ENCODE measurements at regions not wholly inside any gene's neighbourhood (a gene's known extent, or its start where the extent isn't known, plus 50 kb on each side); places are given as distances from the start of the nearest gene placed in this dataset.

DNA sequence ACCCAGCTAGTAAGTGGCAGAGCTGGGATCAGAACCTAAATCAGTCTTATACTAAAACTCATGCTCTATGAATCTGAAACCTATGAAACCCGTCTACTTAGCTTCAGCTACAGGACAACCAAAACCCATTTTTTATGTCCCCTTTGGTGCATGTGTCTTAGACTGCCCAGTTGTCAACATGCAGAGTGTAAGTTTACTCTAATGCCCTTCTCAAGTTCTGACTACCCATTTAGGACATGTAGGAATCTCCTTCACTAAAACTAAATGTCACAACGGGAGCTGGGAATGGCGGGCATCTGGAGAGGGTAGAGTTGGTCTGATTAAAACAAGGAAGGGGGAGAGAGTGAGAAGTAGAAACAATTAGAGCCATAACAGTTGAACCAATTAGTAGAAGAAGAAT, 167.9 kb upstream of the UBASH3B start:
- no peak overlapping the region for H3K4me2 ChIP-seq (ENCODE audit: insufficient read depth in 1 of 2, low read depth in 2 of 2, low read length in 2 of 2)
- H3K56ac ChIP-seq (replicated peaks; ENCODE audit: insufficient read length, low read depth, low read length): no peak overlapping the region
- no peak overlapping the region for H3K27ac ChIP-seq (ENCODE audit: low read depth, low read length)
- no peaks in the 10 kb centered on the region for H3K79me2 ChIP-seq (ENCODE audit: control insufficient read depth in 1 of 2, insufficient read depth in 2 of 2, low read length in 2 of 2)
- POLR2A ChIA-PET (ENCODE audit: partially characterized antibody): no interaction called here
- H3K23ac ChIP-seq (ENCODE audit: insufficient read length): no peak overlapping the region
- H2BK20ac ChIP-seq (ENCODE audit: low read length): no peak overlapping the region
- WGBS, 2 experiments (ENCODE audit: extremely low coverage in 1 of 2, insufficient coverage in 1 of 2, insufficient read length in 1 of 2, insufficient replicate concordance in 2 of 2, low coverage in 1 of 2, low lambda C conversion rate in 2 of 2, missing lambda C conversion rate in 1 of 2): 80% methylated on average over 3 of the region's 3 CpGs; no CpG with 5 or more reads in 1 of the 2 experiments
- H3K9ac ChIP-seq (replicated peaks in 1 of 4; ENCODE audit: extremely low read depth in 1 of 4, low read depth in 3 of 4, low read length in 3 of 4): no peak overlapping the region
- H3K4me3 ChIP-seq (ENCODE audit: extremely low read depth in 1 of 4, insufficient read depth in 2 of 4, low read depth in 3 of 4, low read length in 4 of 4): no peak overlapping the region
- H2BK120ac ChIP-seq (replicated peaks; ENCODE audit: low read depth, low read length): no peak overlapping the region
- no peak for TF ChIP-seq SUZ12 (IDR thresholded peaks at IDR 0.05; ENCODE audit: low read length)
- TF ChIP-seq FOSL1 (IDR thresholded peaks at IDR 0.05; ENCODE audit: insufficient read depth, low read depth, low read length): no peak
- no peak for TF ChIP-seq CBX8 (IDR thresholded peaks at IDR 0.05; ENCODE audit: borderline replicate concordance, low read depth, low read length)
- TF ChIP-seq NRF1 (IDR thresholded peaks at IDR 0.05; ENCODE audit: low read depth, low read length): no peak
- TF ChIP-seq EGR1 (IDR thresholded peaks at IDR 0.05; ENCODE audit: borderline replicate concordance, low read depth, low read length): no peak
- no peak for TF ChIP-seq CTBP2 (IDR thresholded peaks at IDR 0.05; ENCODE audit: borderline replicate concordance, insufficient read depth, insufficient read length, low read length)
- no peak for TF ChIP-seq CHD1 (IDR thresholded peaks at IDR 0.05; ENCODE audit: low read depth, low read length)
- no peak for TF ChIP-seq SP4 (IDR thresholded peaks at IDR 0.05; ENCODE audit: low read length)
- no peak for TF ChIP-seq NANOG (IDR thresholded peaks at IDR 0.05; ENCODE audit: insufficient read depth, low read depth, low read length, poor library complexity, severe bottlenecking)
- TF ChIP-seq CBX5 (IDR thresholded peaks at IDR 0.05; ENCODE audit: low read depth, low read length): no peak
- no peak for TF ChIP-seq TBP (IDR thresholded peaks at IDR 0.05; ENCODE audit: low read depth, low read length)
- no peak for TF ChIP-seq POLR2A (IDR thresholded peaks at IDR 0.05; ENCODE audit: control extremely low read depth in 1 of 2, low read depth in 2 of 2, low read length in 2 of 2)
- no peak for TF ChIP-seq SP1 (IDR thresholded peaks at IDR 0.05; ENCODE audit: low read depth, low read length)
- no peak for TF ChIP-seq BCL11A (IDR thresholded peaks at IDR 0.05; ENCODE audit: low read depth in 2 of 2, low read length in 2 of 2)
- TF ChIP-seq RXRA (IDR thresholded peaks at IDR 0.05; ENCODE audit: insufficient read depth, low read depth, low read length): no peak
- no peak for TF ChIP-seq HDAC2 (IDR thresholded peaks at IDR 0.05; ENCODE audit: borderline replicate concordance in 1 of 2, low read depth in 2 of 2, low read length in 2 of 2)
- H2AK5ac ChIP-seq (ENCODE audit: low read depth, low read length): no peak overlapping the region
- H3K18ac ChIP-seq (ENCODE audit: extremely low read depth, low read length): no peak overlapping the region
- no peak overlapping the region for H4K5ac ChIP-seq (ENCODE audit: insufficient read length, low read depth, low read length)
- no peak for FAIRE-seq
- no peaks in the 10 kb centered on the region for H3K9me3 ChIP-seq (ENCODE audit: insufficient read depth in 2 of 2, low read depth in 1 of 2, low read length in 1 of 2)
- H2BK12ac ChIP-seq (ENCODE audit: low read depth, low read length): no peak overlapping the region
- no peak overlapping the region for H4K8ac ChIP-seq (ENCODE audit: extremely low read depth, insufficient read depth, low read length)
- DNase-seq (ENCODE audit: low read depth in 1 of 2, low spot score in 2 of 2): no peak
- no peaks in the 10 kb centered on the region for H3K79me1 ChIP-seq (ENCODE audit: low read depth, low read length)
- H3K36me3 ChIP-seq (ENCODE audit: control insufficient read depth in 2 of 4, insufficient read depth in 4 of 4, low read length in 3 of 4): no peaks in the 10 kb centered on the region
- CTCF ChIA-PET (ENCODE audit: partially characterized antibody): interaction anchor here (0.6 to 1.3 kb wide), 4 partner anchors 12 to 1450 kb away, joined by 3 read pairs; no protein-coding TSS in a partner anchor
- H4K20me1 ChIP-seq (replicated peaks in 1 of 2; ENCODE audit: control insufficient read depth in 1 of 2, insufficient read depth in 2 of 2, low read length in 2 of 2): no peaks in the 10 kb centered on the region
- peaks cover 0 to 3% (median 2%) of the 10 kb centered on the region in 4 experiments; a peak in 3 of 7 replicates for H3K4me1 ChIP-seq (replicated peaks in 1 of 4; ENCODE audit: control insufficient read depth in 3 of 4, insufficient read depth in 4 of 4, low read length in 3 of 4)
- no peak overlapping the region for H4K91ac ChIP-seq (replicated peaks; ENCODE audit: insufficient read length, low read length)
- H3K23me2 ChIP-seq (ENCODE audit: low read depth, low read length): no peaks in the 10 kb centered on the region
- no peak overlapping the region for H2BK5ac ChIP-seq (ENCODE audit: low read depth, low read length)
- H2AFZ ChIP-seq (ENCODE audit: low read length): no peak overlapping the region
- H3K27me3 ChIP-seq (replicated peaks in 1 of 4; ENCODE audit: control insufficient read depth in 3 of 4, extremely low read depth in 1 of 4, insufficient read depth in 3 of 4, low read length in 3 of 4): no peaks in the 10 kb centered on the region
- H2BK15ac ChIP-seq (ENCODE audit: low read length): no peak overlapping the region
- H3K4ac ChIP-seq (replicated peaks; ENCODE audit: insufficient read length, low read depth, low read length): no peak overlapping the region
- H3K14ac ChIP-seq (ENCODE audit: insufficient read length): no peak overlapping the region

All from H1 (cell line).